Liver (tissue), 3 donors: ENCODE measurements at regions not wholly inside any gene's neighbourhood (a gene's known extent, or its start where the extent isn't known, plus 50 kb on each side); places are given as distances from the start of the nearest gene placed in this dataset.

Experiments used
- ATF3 ChIP-seq: IDR thresholded peaks from 2 replicates; pipeline ENCODE4 v1.6.1; 2016; ENCODE audit warnings: antibody characterized with exemption
- EGR1 ChIP-seq, 2 donors: IDR thresholded peaks; 2 replicates each; pipeline ENCODE4 v1.6.1; 2016 to 2018; ENCODE audit warnings: antibody characterized with exemption in 2 of 2, low read depth in 2 of 2
- FOXA1 ChIP-seq: IDR thresholded peaks from 2 replicates; pipeline ENCODE4 v1.6.1; 2016; ENCODE audit warnings: antibody characterized with exemption
- HNF4A ChIP-seq, 2 donors: conservative IDR thresholded peaks; 2 replicates each; pipeline ENCODE4 v1.6.1; 2016; ENCODE audit warnings: antibody characterized with exemption in 2 of 2, mild to moderate bottlenecking in 2 of 2
- JUND ChIP-seq, 2 donors: IDR thresholded peaks; 2 replicates each; pipeline ENCODE4 v1.6.1; 2016; ENCODE audit warnings: antibody characterized with exemption in 2 of 2
- SP1 ChIP-seq: IDR thresholded peaks from 2 replicates; pipeline ENCODE4 v1.6.1; 2018; ENCODE audit warnings: antibody characterized with exemption, mild to moderate bottlenecking
- TAF1 ChIP-seq: conservative IDR thresholded peaks from 2 replicates; pipeline ENCODE4 v1.6.1; 2016; ENCODE audit warnings: antibody characterized with exemption, mild to moderate bottlenecking
- YY1 ChIP-seq: IDR thresholded peaks from 2 replicates; pipeline ENCODE4 v1.6.1; 2016; ENCODE audit warnings: antibody characterized with exemption, mild to moderate bottlenecking
- ZBTB33 ChIP-seq: IDR thresholded peaks from 2 replicates; pipeline ENCODE4 v1.6.1; 2016; ENCODE audit warnings: antibody characterized with exemption
- TF ChIP-seq, protein P1 (sequence below): IDR thresholded peaks from 2 replicates; pipeline ENCODE4 v1.6.1; 2016; ENCODE audit warnings: antibody characterized with exemption, mild to moderate bottlenecking
- TF ChIP-seq, protein P2 (sequence below): fragments of 150-350 bp; IDR thresholded peaks from 2 replicates; pipeline ENCODE4 v1.5.1; 2017; ENCODE audit warnings: improper control_type of control experiment, low read depth, low read length; ENCODE audit not compliant: missing input control
- donor health status: healthy.
- donor health status: healthy.

DNA sequence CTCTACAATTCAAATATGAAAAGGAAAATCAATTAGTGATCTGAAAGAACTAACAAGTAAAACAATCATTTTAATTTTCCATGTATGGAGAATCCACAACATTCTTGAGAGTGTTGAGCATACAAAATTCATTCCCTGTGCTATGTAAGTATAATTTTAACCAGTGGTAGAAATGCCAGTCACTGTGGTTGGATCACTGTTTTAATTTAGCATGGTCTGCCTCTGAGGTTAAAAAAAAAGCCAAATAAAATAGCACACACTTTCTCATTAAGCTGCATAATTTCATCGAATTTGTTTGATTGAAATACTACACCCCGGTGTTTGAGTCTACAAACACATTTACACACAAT lies 185.5 kb upstream of the STS start:
- TF ChIP-seq, protein P1, sequence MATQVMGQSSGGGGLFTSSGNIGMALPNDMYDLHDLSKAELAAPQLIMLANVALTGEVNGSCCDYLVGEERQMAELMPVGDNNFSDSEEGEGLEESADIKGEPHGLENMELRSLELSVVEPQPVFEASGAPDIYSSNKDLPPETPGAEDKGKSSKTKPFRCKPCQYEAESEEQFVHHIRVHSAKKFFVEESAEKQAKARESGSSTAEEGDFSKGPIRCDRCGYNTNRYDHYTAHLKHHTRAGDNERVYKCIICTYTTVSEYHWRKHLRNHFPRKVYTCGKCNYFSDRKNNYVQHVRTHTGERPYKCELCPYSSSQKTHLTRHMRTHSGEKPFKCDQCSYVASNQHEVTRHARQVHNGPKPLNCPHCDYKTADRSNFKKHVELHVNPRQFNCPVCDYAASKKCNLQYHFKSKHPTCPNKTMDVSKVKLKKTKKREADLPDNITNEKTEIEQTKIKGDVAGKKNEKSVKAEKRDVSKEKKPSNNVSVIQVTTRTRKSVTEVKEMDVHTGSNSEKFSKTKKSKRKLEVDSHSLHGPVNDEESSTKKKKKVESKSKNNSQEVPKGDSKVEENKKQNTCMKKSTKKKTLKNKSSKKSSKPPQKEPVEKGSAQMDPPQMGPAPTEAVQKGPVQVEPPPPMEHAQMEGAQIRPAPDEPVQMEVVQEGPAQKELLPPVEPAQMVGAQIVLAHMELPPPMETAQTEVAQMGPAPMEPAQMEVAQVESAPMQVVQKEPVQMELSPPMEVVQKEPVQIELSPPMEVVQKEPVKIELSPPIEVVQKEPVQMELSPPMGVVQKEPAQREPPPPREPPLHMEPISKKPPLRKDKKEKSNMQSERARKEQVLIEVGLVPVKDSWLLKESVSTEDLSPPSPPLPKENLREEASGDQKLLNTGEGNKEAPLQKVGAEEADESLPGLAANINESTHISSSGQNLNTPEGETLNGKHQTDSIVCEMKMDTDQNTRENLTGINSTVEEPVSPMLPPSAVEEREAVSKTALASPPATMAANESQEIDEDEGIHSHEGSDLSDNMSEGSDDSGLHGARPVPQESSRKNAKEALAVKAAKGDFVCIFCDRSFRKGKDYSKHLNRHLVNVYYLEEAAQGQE: no peak
- TF ChIP-seq, protein P2, sequence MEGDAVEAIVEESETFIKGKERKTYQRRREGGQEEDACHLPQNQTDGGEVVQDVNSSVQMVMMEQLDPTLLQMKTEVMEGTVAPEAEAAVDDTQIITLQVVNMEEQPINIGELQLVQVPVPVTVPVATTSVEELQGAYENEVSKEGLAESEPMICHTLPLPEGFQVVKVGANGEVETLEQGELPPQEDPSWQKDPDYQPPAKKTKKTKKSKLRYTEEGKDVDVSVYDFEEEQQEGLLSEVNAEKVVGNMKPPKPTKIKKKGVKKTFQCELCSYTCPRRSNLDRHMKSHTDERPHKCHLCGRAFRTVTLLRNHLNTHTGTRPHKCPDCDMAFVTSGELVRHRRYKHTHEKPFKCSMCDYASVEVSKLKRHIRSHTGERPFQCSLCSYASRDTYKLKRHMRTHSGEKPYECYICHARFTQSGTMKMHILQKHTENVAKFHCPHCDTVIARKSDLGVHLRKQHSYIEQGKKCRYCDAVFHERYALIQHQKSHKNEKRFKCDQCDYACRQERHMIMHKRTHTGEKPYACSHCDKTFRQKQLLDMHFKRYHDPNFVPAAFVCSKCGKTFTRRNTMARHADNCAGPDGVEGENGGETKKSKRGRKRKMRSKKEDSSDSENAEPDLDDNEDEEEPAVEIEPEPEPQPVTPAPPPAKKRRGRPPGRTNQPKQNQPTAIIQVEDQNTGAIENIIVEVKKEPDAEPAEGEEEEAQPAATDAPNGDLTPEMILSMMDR: no peak
- TF ChIP-seq EGR1 (IDR thresholded peaks at IDR 0.05; ENCODE audit: low read depth in 2 of 2): no peak
- TF ChIP-seq FOXA1: no peak
- TF ChIP-seq HNF4A (conservative IDR thresholded peaks at IDR 0.05): no peak
- TF ChIP-seq YY1: no peak
- TF ChIP-seq TAF1: no peak
- TF ChIP-seq SP1: no peak
- no peak for TF ChIP-seq ATF3
- no peak for TF ChIP-seq ZBTB33
- TF ChIP-seq JUND (IDR thresholded peaks at IDR 0.05): no peak
